Muscle layer of duodenum (tissue), 2 donors: ENCODE measurements at regions not wholly inside any gene's neighbourhood (a gene's known extent, or its start where the extent isn't known, plus 50 kb on each side); places are given as distances from the start of the nearest gene placed in this dataset.

Experiments used
- H3K27ac ChIP-seq: one replicate; pipeline ENCODE4 v1.7.0; 2013; ENCODE audit warnings: mild to moderate bottlenecking, low read length
- H3K27me3 ChIP-seq: one replicate; pipeline ENCODE4 v1.7.0; 2013; ENCODE audit warnings: low read depth, mild to moderate bottlenecking, control low read depth, low read length
- H3K36me3 ChIP-seq, 2 donors: one replicate each; pipeline ENCODE4 v1.7.0; 2013; ENCODE audit warnings: low read length in 2 of 2, control low read depth in 1 of 2, mild to moderate bottlenecking in 1 of 2; ENCODE audit not compliant: insufficient read depth in 2 of 2, control insufficient read depth in 1 of 2
- H3K4me1 ChIP-seq, 2 donors: one replicate each; pipeline ENCODE4 v1.7.0; 2013; ENCODE audit warnings: low read length in 2 of 2, mild to moderate bottlenecking in 2 of 2, control low read depth in 1 of 2, moderate library complexity in 1 of 2; ENCODE audit not compliant: insufficient read depth in 2 of 2, control insufficient read depth in 1 of 2
- H3K4me3 ChIP-seq, 2 donors: one replicate each; pipeline ENCODE4 v1.7.0; 2013; ENCODE audit warnings: low read length in 2 of 2, low read depth in 1 of 2, mild to moderate bottlenecking in 1 of 2
- H3K9me3 ChIP-seq, 2 donors: one replicate each; pipeline ENCODE4 v1.7.0; 2013; ENCODE audit warnings: low read length in 2 of 2, control low read depth in 1 of 2, mild to moderate bottlenecking in 1 of 2; ENCODE audit not compliant: control insufficient read depth in 1 of 2
- donor health status: healthy.

DNA sequence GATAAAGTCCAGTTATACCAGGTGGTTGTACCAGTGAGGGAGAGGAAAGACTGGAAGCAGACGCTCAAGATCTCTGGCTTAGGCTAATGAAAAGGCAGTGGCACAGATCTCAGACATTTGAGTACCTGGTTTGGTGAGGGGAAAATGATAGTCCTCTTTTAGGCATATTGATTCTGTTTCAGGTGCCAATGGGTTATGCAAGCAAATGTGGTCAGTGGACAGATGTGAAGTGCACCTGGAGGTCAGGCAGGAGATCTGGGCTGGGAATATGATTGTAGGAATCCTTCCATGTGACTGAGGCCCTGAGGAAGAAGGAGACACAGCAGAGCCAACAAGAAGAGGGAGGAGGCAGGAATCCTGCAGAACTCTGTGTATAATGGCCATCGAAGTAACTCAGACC lies 63.7 kb upstream of the SMARCA2 start:
- H3K4me1 ChIP-seq, result no peaks in the 10 kb centered on the region

DNA sequence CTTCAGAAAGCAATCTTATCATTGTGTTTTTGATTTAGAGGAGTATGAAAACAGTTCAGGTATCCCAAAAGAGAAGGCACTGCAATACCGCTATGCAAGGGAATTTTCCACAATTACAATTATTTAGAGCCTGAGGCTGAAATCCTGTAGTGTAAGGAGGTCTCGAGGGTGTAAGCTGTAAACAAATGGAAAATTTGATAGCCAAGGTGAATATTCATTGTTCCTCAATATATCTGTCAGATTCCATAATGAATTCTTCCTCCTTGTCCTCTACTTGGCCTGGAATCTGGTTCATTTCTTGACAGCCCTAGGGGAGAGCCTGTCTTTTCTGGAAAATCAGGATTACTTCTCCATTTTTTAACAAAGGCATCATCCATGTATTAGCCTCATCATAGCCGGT lies 63.1 kb upstream of the SMARCA2 start:
- Histone ChIP-seq H3K27ac (no peak overlapping the region), H3K36me3 (no peaks in the 10 kb centered on the region), H3K27me3 (no peaks in the 10 kb centered on the region), H3K4me3 (no peak overlapping the region), H3K4me1 (no peaks in the 10 kb centered on the region), H3K9me3 (no peaks in the 10 kb centered on the region)

More for the DNA sequence above, 63.7 kb upstream of the SMARCA2 start:
- Histone ChIP-seq H3K27ac (no peak overlapping the region), H3K36me3 (no peaks in the 10 kb centered on the region), H3K9me3 (no peaks in the 10 kb centered on the region), H3K27me3 (no peaks in the 10 kb centered on the region), H3K4me3 (no peak overlapping the region)

DNA sequence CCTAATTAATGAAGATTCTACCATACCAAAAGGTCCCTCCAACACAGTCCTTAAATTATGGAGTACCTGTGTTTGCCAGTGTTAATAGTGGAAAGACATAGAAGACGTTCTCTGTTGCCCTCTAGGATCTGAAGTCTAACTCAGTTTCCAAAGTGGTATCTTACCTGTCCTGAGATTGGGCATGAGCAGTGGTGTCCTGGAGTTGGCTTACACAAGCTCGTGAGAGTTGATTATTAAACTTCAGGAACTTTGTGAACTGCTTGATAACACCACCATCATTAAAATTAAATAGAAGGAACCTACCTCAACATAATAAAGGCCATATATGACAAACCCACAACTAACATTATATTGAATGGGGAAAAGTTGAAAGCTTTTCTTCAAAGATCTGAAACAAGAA lies 60.9 kb upstream of the SMARCA2 start:
- H3K4me3 ChIP-seq, result no peak overlapping the region
- H3K27ac ChIP-seq, result no peak overlapping the region
- no peaks in the 10 kb centered on the region for H3K9me3 ChIP-seq
- H3K27me3 ChIP-seq, result no peaks in the 10 kb centered on the region
- H3K36me3 ChIP-seq, result no peaks in the 10 kb centered on the region
- H3K4me1 ChIP-seq, result no peaks in the 10 kb centered on the region

DNA sequence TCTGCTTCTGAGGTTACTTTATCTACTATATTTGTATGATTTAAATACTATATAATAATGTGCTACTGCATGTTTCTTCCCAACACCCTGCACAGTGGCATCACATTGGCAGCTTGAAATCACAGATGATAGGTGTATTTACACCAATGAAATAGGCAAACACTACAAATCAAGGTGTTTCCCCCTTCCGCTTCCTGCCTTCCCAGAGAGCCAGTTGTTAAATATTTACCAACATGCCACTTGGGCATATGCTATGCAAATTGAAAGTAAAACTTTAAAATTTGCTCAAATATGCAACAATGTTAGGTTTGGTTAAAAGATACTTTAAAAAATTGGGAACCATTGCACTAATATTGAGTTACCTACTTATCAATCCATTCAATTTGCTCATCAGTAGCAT lies 58.2 kb upstream of the SMARCA2 start:
- Histone ChIP-seq H3K36me3 (no peaks in the 10 kb centered on the region), H3K4me1 (no peaks in the 10 kb centered on the region), H3K27ac (no peak overlapping the region), H3K9me3 (no peaks in the 10 kb centered on the region), H3K4me3 (no peak overlapping the region), H3K27me3 (no peaks in the 10 kb centered on the region)

DNA sequence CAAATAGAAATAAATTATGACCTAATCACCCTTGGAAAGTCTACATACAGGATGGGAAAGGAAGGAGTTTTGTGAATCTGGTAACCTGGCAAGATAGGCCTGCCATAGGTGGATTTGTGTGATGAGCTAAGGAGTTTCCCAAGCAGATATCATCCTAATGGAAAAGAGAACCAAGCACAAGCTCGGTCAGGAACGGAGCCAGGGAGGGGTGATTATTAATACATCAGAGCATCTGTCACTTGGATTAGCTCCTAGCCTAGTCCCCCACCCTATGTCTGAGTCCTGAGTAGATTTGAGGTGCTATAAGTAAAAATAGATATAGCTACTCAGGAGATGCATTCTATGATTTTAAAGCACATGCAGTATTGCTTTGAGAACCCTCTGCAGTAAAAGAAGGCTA lies 57.3 kb upstream of the SMARCA2 start:
- Histone ChIP-seq H3K27me3 (no peaks in the 10 kb centered on the region), H3K9me3 (no peaks in the 10 kb centered on the region), H3K36me3 (no peaks in the 10 kb centered on the region), H3K4me3 (no peak overlapping the region), H3K4me1 (no peaks in the 10 kb centered on the region), H3K27ac (no peak overlapping the region)

DNA sequence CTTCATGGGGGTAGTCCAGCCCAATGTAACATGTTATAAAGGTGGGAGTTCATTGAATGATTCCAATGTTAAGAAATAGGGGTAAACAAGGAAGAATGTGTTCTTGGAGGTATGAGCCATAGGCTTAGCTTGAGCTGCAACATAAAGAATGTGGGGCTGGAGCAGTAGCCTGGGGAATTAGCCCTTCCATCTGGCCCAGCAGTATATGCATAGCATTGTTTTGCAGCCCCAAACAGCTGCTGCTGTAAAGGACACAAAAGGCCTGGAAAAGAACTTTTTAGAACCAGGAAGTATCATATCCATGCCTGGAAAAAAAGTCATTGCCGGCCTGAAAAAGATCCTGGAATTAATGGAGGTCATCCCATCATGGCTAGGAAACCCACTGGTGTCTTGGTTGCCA lies 55.8 kb upstream of the SMARCA2 start:
- Histone ChIP-seq H3K4me1 (no peaks in the 10 kb centered on the region), H3K27ac (no peak overlapping the region)

DNA sequence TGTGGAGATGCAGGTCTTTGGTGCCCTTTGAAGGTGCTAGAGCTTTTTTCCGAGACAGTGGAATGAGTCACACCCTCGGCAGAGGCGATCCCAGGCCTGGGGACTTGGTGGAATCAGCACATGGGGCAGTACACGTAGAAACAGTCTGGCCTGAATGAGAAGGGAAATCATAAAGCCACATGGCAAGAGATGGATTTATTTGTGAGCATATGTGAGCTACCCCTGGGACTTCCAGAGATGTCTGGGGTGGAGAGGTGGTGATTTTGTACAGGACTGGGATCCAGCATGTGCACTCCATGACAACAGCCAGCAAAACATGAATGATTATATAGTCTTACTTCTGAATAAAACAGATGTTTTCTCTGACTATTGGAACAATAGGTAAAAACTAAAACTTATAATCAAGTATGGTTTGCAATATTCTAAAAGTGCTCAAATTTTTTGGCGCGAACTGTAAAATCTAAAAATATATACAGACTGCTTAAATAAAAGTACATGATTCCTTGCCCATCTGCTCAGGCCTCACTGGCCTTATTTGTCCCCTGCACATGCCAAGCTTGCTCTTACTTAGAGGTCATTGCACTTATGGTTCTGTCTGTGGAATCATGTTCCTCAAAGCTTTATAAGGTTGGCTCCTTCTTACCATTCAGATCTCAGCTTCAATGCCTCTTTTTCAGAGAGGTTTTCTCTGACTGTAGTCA lies 54.7 kb upstream of the SMARCA2 start:
- Histone ChIP-seq H3K27ac (no peak overlapping the region), H3K27me3 (no peaks in the 10 kb centered on the region), H3K9me3 (no peaks in the 10 kb centered on the region), H3K4me3 (no peak overlapping the region), H3K4me1 (no peaks in the 10 kb centered on the region), H3K36me3 (no peaks in the 10 kb centered on the region)

More for the DNA sequence above, 55.8 kb upstream of the SMARCA2 start:
- H3K27me3 ChIP-seq, result no peaks in the 10 kb centered on the region
- no peak overlapping the region for H3K4me3 ChIP-seq
- no peaks in the 10 kb centered on the region for H3K36me3 ChIP-seq
- no peaks in the 10 kb centered on the region for H3K9me3 ChIP-seq

DNA sequence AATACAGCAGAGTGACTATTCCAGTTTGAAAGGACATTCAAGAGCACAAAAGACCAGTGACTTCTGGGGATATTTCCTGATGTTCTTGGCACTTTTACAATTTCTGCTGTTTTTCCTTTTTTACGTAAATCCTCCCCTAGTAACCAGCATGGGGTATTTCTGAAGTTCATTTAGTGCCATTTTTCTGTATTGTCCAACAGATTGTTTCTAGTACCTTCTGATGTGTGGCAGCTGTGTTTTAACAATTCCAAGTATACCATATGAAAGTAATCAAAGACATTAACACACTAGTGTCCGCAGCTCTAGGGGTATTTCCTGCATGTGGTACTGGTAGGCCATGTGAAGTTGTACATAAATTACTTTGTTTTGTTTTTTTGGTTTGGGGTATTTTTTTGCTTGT lies 53.0 kb upstream of the SMARCA2 start:
- H3K27ac ChIP-seq, result no peak overlapping the region
- H3K36me3 ChIP-seq, result no peaks in the 10 kb centered on the region
- H3K4me1 ChIP-seq, result no peaks in the 10 kb centered on the region
- H3K9me3 ChIP-seq, result no peaks in the 10 kb centered on the region
- no peak overlapping the region for H3K4me3 ChIP-seq
- no peaks in the 10 kb centered on the region for H3K27me3 ChIP-seq

DNA sequence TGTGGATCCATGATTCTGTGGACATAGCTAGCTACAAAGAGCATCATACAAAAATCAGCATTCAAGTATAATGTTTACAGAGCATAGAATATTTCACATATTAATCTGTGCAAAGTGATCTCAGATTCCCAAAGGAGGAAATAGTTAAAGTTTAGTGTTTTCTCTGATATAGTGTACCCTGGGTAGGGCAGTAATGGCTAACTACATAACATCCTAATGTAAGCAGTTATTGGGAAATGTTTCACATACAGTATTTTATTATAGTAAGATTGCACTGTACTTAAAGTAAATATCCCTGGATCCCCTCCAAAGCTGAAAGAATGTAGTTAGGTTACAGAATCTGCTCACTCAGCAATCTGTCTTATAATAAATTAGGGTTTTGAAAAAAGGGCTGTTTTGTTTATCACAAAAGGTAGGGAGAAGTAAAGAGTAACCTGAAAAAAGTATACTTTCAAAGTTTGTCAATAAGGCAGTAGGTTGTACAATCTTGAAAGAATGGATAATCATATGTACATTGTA lies 52.5 kb upstream of the SMARCA2 start:
- Histone ChIP-seq H3K27me3 (no peaks in the 10 kb centered on the region), H3K27ac (no peak overlapping the region), H3K4me3 (no peak overlapping the region), H3K36me3 (no peaks in the 10 kb centered on the region), H3K4me1 (no peaks in the 10 kb centered on the region), H3K9me3 (no peaks in the 10 kb centered on the region)

DNA sequence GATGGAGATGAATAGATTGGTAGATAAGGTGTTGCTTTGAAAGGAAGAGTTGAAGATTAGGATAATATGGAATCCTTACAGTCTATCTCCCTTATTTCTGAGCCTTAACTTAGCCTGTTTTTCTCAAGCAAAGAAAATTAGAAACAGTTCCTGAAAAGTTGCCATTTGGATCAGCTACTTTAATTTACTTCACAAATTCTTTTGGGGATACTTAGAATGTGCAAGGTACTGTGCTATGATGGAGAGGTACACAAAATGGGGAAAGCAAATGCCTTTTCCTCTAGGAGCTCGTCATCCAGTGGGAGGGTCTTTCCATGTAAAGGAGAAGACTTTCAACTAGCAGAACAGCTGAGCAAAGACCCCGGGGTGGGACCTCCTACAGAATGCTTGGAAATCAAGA lies 51.1 kb upstream of the SMARCA2 start:
- H3K27me3 ChIP-seq, result no peaks in the 10 kb centered on the region
- H3K9me3 ChIP-seq, result no peaks in the 10 kb centered on the region
- no peak overlapping the region for H3K27ac ChIP-seq
- H3K4me3 ChIP-seq, result no peak overlapping the region
- H3K36me3 ChIP-seq, result no peaks in the 10 kb centered on the region
- H3K4me1 ChIP-seq, result no peaks in the 10 kb centered on the region
